M059J (cell line): ENCODE measurements at regions not wholly inside any gene's neighbourhood (a gene's known extent, or its start where the extent isn't known, plus 50 kb on each side); places are given as distances from the start of the nearest gene placed in this dataset.

Experiments
- DNase-seq: peaks from one replicate; pipeline ENCODE4 v3.0.0-alpha.2; 2012; ENCODE audit warnings: low read depth

DNA sequence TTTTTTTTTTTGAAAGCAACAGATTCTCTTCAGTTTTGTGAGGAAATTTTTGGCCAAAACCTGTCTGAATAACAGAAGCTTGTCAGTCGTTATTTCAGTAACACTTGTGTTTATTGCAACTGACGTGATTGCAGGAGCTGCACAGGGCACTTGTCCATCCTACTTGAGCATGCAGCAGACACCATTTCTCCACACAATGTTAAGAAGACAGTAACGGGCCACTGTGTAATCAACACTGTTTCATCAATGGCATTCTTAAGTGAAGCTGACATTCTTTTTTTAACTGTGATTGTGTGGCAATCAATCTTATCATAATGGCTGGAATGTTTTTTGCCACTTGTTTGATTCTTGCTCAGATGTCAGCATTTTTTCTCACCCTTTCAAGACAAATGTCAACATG, 50.1 kb upstream of the PIEZO2 start:
- DNase-seq, result no peak
